ENCODE measurements at regions not wholly inside any gene's neighbourhood (a gene's known extent, or its start where the extent isn't known, plus 50 kb on each side); places are given as distances from the start of the nearest gene placed in this dataset.
"Not testable (repeated sequence)": the region's sequence is repeated elsewhere in the genome, so short reads cannot be mapped to it uniquely, and the experiment has no call there.

DNA sequence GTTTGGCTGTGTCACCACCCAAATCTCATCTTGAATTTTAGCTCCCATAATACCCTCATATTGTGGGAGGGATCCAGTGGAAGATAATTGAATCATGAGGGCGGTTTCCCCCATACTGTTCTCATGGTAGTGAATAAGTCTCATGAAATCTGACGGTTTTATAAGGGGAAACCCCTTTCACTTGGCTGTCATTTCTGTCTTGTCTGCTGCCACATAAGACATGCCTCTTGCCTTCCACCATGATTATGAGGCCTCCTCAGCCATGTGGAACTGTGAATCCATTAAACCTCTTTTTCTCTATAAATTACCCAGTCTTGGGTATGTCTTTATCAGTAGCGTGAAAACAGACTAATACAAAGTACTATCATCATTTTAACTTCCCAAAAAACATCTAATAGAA lies 216.5 kb upstream of the SETMAR start:
- H3K4me1 ChIP-seq (ENCODE audit: control insufficient read depth, insufficient read depth, low read length); H3K27ac ChIP-seq (ENCODE audit: low read length); H3K9me3 ChIP-seq (ENCODE audit: control insufficient read depth, insufficient read depth, low read length); H3K4me3 ChIP-seq (ENCODE audit: low read length); H3K27me3 ChIP-seq (ENCODE audit: control insufficient read depth, insufficient read depth, low read length); DNase-seq (ENCODE audit: low read depth, low spot score); H3K36me3 ChIP-seq (ENCODE audit: control insufficient read depth, insufficient read depth, low read length): not testable (repeated sequence)
- no CpG with 5 or more reads among the region's 3 CpGs for WGBS (ENCODE audit: insufficient coverage, insufficient read length)

DNA sequence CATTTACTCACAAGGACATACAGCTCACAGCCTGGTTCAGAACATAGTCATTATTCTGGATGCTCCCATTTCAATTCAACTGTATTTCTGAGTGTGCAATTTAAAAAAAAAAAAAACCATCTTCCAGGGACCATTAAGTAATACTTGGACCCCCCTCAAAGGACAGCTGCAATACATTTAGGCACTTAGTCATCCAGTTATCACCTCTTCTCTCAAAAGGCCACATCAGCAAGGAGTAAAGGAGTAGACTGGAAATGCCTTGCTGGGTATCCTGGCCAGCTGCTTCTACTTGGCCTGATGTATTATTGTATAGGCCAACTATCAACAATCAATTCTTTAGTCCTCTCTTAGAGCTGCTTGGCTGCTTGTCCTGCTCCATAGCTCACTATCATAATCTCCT lies 211.4 kb upstream of the SETMAR start:
- no peaks in the 10 kb centered on the region for H3K4me1 ChIP-seq (ENCODE audit: control insufficient read depth, insufficient read depth, low read length)
- no peak for DNase-seq (ENCODE audit: low read depth, low spot score)
- H3K9me3 ChIP-seq (ENCODE audit: control insufficient read depth, insufficient read depth, low read length), result no peaks in the 10 kb centered on the region
- no peaks in the 10 kb centered on the region for H3K36me3 ChIP-seq (ENCODE audit: control insufficient read depth, insufficient read depth, low read length)
- H3K27me3 ChIP-seq (ENCODE audit: control insufficient read depth, insufficient read depth, low read length), result no peaks in the 10 kb centered on the region
- no peak overlapping the region for H3K27ac ChIP-seq (ENCODE audit: low read length)
- H3K4me3 ChIP-seq (ENCODE audit: low read length), result no peak overlapping the region

DNA sequence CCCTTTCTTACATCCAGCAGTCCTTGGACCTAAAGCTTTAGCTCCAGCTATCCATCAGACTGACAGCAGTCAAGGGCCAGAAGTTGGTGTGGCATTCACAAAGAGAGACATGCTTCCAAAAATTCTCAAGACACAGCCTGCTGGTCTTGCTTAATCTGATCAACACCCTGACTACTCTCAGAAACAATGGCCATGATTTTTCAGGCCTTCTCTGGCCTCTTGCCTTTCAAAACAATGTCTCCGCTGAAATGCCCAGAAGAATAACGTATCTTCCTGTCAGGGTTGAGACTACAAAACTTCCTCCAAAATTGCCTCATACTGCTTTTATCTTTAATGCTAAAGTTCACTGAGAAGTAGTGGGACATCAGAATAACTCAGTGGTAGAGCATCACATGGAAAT lies 205.4 kb upstream of the SETMAR start:
- no peak overlapping the region for H3K27ac ChIP-seq (ENCODE audit: low read length)
- no peaks in the 10 kb centered on the region for H3K36me3 ChIP-seq (ENCODE audit: control insufficient read depth, insufficient read depth, low read length)
- H3K27me3 ChIP-seq (ENCODE audit: control insufficient read depth, insufficient read depth, low read length), result no peaks in the 10 kb centered on the region
- H3K4me1 ChIP-seq (ENCODE audit: control insufficient read depth, insufficient read depth, low read length), result no peaks in the 10 kb centered on the region
- no peaks in the 10 kb centered on the region for H3K9me3 ChIP-seq (ENCODE audit: control insufficient read depth, insufficient read depth, low read length)
- WGBS (ENCODE audit: insufficient coverage, insufficient read length), result no CpG with 5 or more reads among the region's 2 CpGs
- DNase-seq (ENCODE audit: low read depth, low spot score), result no peak
- H3K4me3 ChIP-seq (ENCODE audit: low read length), result no peak overlapping the region

DNA sequence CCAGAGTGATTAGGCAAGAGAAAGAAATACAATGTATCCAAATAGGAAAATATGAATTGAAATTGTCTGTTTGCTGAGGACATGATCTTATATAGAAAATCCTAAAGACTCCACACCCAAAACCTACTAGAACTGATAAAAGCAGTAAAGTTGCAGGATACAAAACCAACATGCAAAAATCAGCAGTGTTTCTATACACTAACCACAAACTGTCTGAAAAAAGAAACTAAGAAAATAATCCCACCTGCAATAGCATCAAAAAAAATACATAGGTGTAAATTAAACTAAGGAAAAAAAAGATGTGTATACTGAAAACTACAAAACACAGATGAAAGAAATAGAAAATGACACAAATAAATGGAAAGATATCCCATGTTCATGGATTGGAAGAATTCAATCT lies 203.6 kb upstream of the SETMAR start:
- no peak for DNase-seq (ENCODE audit: low read depth, low spot score)
- Histone ChIP-seq H3K27ac (ENCODE audit: low read length) (no peak overlapping the region), H3K36me3 (ENCODE audit: control insufficient read depth, insufficient read depth, low read length) (no peaks in the 10 kb centered on the region), H3K4me3 (ENCODE audit: low read length) (no peak overlapping the region), H3K9me3 (ENCODE audit: control insufficient read depth, insufficient read depth, low read length) (no peaks in the 10 kb centered on the region), H3K27me3 (ENCODE audit: control insufficient read depth, insufficient read depth, low read length) (no peaks in the 10 kb centered on the region), H3K4me1 (ENCODE audit: control insufficient read depth, insufficient read depth, low read length) (no peaks in the 10 kb centered on the region)

DNA sequence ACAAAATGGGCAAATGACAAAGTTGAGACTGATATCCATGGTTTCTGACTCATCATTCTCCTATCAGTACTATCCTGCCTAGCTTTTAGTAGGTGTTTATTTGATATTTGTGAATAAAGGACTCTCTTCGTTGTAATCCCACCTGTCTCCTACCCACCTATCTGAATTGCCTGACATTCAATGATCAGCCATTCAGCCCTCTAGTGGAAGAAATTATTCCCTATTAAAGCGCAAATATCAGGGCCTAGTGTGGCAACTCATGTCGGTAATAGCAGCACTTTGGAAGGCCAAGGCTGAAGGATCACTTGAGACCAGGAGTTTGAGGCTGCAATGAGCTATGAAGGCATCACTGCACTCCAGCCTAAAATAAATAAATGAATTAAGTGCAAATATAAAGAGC lies 195.7 kb upstream of the SETMAR start:
- H3K36me3 ChIP-seq (ENCODE audit: control insufficient read depth, insufficient read depth, low read length), result no peaks in the 10 kb centered on the region
- H3K4me3 ChIP-seq (ENCODE audit: low read length), result no peak overlapping the region
- no peaks in the 10 kb centered on the region for H3K27me3 ChIP-seq (ENCODE audit: control insufficient read depth, insufficient read depth, low read length)
- no peak overlapping the region for H3K27ac ChIP-seq (ENCODE audit: low read length)
- WGBS (ENCODE audit: insufficient coverage, insufficient read length), result no CpG with 5 or more reads among the region's 3 CpGs
- peak; percentile 7 for DNase-seq (ENCODE audit: low read depth, low spot score)
- no peaks in the 10 kb centered on the region for H3K9me3 ChIP-seq (ENCODE audit: control insufficient read depth, insufficient read depth, low read length)
- H3K4me1 ChIP-seq (ENCODE audit: control insufficient read depth, insufficient read depth, low read length), result no peaks in the 10 kb centered on the region

DNA sequence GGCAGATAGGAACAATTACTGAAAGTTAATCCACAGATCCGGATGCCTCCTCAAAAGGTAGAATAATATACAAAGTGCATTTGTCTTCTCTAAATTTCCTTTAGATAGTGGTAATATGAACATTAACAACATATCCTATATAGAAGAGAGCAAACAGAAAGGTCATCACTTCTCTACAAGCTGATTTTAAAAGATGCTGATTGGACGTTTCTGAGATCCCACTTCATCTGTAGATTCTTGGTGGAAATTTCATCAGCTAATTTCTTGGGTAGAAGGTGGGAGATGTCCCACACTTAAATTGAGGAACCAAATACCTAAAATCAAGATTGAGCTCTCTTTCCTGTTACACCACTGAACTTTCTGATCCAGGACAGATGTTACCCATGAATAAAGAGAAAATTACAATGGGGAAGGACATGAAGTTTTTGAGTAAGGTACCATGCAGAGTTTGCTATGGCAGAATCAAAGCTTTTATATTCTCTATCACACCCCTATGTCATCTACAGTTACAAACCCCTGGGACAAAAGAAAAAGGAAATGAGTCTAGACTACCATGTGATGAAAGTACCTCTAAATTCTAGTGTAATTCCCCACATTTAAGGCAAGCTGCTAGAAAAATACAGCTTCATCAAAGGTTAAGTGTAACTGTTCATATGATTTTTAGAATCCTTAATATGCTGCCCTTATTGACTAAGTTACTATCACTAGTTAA lies 189.2 kb upstream of the SETMAR start:
- Histone ChIP-seq H3K9me3 (ENCODE audit: control insufficient read depth, insufficient read depth, low read length) (no peaks in the 10 kb centered on the region), H3K27me3 (ENCODE audit: control insufficient read depth, insufficient read depth, low read length) (no peaks in the 10 kb centered on the region), H3K36me3 (ENCODE audit: control insufficient read depth, insufficient read depth, low read length) (no peaks in the 10 kb centered on the region), H3K4me3 (ENCODE audit: low read length) (no peak overlapping the region), H3K27ac (ENCODE audit: low read length) (no peak overlapping the region), H3K4me1 (ENCODE audit: control insufficient read depth, insufficient read depth, low read length) (no peaks in the 10 kb centered on the region)
- no peak for DNase-seq (ENCODE audit: low read depth, low spot score)
- WGBS (ENCODE audit: insufficient coverage, insufficient read length), result no CpG with 5 or more reads among the region's 2 CpGs

DNA sequence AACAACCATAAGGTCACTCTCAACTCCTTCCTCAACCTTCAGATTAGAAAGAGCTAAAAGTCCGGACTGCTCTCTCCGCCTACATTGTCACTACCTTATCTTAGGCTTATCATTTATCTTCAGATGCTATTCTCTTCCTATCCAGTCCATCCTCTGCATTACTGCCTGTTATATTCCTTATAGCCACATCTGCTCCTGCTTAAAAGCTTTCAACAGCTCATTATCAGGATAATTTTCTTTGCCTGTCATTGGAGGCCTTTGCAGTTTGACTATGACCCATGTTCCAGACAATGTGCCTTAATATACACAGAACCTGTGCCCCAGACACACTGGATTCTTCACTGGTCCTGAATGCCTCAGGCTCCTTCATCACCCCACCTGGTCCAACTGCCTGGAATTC lies 184.1 kb upstream of the SETMAR start:
- Histone ChIP-seq H3K4me3 (ENCODE audit: low read length) (no peak overlapping the region), H3K4me1 (ENCODE audit: control insufficient read depth, insufficient read depth, low read length) (no peaks in the 10 kb centered on the region), H3K36me3 (ENCODE audit: control insufficient read depth, insufficient read depth, low read length) (no peaks in the 10 kb centered on the region), H3K27me3 (ENCODE audit: control insufficient read depth, insufficient read depth, low read length) (no peaks in the 10 kb centered on the region), H3K27ac (ENCODE audit: low read length) (no peak overlapping the region), H3K9me3 (ENCODE audit: control insufficient read depth, insufficient read depth, low read length) (no peaks in the 10 kb centered on the region)
- no CpG with 5 or more reads among the region's 2 CpGs for WGBS (ENCODE audit: insufficient coverage, insufficient read length)
- no peak for DNase-seq (ENCODE audit: low read depth, low spot score)

DNA sequence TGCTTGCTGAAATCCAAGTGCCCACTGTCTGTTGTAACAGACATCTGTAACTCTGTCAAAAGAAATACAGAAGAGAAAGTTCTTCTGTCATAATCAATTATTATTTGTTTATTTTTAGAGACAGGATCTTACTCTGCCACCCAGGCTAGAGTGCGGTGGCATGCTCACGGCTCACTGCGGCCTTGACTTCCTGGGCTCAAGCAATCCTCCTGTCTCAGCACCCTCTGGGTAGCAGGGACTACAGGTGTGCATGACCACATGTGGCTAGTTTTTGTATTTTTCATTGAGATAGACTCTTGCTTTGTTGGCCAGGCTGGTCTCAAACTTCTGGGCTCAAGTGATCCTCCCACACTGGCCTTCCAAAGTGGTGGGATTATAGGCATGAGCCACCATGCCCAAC lies 177.6 kb upstream of the SETMAR start:
- H3K9me3 ChIP-seq (ENCODE audit: control insufficient read depth, insufficient read depth, low read length), result no peaks in the 10 kb centered on the region
- no peaks in the 10 kb centered on the region for H3K4me1 ChIP-seq (ENCODE audit: control insufficient read depth, insufficient read depth, low read length)
- H3K36me3 ChIP-seq (ENCODE audit: control insufficient read depth, insufficient read depth, low read length), result no peaks in the 10 kb centered on the region
- no CpG with 5 or more reads among the region's 3 CpGs for WGBS (ENCODE audit: insufficient coverage, insufficient read length)
- no peak for DNase-seq (ENCODE audit: low read depth, low spot score)
- H3K4me3 ChIP-seq (ENCODE audit: low read length), result no peak overlapping the region
- no peak overlapping the region for H3K27ac ChIP-seq (ENCODE audit: low read length)
- no peaks in the 10 kb centered on the region for H3K27me3 ChIP-seq (ENCODE audit: control insufficient read depth, insufficient read depth, low read length)

DNA sequence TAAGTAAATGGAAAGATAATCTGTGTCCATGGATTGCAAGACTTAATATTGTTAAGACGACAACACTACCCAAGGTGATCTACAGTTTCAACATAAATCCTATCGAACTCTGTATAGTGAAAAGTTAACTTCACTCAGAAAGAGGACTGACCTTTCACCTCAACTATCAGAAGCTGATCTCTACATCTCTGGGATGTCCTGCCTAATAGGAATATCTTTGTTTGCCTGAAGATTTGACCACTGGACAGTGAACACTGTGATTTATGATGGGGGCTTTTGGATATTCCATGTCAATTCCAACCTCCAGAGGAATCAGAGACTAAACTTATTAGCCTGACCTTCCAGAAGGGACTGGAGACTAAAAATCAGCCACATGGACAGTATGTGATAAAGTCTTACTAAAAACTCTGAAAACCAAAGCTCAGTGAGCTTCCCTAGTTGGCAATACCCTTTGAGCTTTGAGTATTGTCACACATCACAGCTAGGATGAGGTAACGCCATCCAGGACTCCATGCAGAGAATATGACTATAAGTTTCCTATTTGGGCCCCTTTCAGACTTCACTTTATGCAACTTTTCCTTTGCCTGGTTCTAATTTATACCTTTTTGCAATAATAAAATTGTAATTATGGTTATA lies 164.9 kb upstream of the SETMAR start:
- H3K4me3 ChIP-seq (ENCODE audit: low read length), result no peak overlapping the region
- no peaks in the 10 kb centered on the region for H3K27me3 ChIP-seq (ENCODE audit: control insufficient read depth, insufficient read depth, low read length)
- no CpG with 5 or more reads among the region's 3 CpGs for WGBS (ENCODE audit: insufficient coverage, insufficient read length)
- DNase-seq (ENCODE audit: low read depth, low spot score), result no peak
- no peak overlapping the region for H3K27ac ChIP-seq (ENCODE audit: low read length)
- H3K4me1 ChIP-seq (ENCODE audit: control insufficient read depth, insufficient read depth, low read length), result no peaks in the 10 kb centered on the region
- H3K9me3 ChIP-seq (ENCODE audit: control insufficient read depth, insufficient read depth, low read length), result no peaks in the 10 kb centered on the region
- H3K36me3 ChIP-seq (ENCODE audit: control insufficient read depth, insufficient read depth, low read length), result no peaks in the 10 kb centered on the region

DNA sequence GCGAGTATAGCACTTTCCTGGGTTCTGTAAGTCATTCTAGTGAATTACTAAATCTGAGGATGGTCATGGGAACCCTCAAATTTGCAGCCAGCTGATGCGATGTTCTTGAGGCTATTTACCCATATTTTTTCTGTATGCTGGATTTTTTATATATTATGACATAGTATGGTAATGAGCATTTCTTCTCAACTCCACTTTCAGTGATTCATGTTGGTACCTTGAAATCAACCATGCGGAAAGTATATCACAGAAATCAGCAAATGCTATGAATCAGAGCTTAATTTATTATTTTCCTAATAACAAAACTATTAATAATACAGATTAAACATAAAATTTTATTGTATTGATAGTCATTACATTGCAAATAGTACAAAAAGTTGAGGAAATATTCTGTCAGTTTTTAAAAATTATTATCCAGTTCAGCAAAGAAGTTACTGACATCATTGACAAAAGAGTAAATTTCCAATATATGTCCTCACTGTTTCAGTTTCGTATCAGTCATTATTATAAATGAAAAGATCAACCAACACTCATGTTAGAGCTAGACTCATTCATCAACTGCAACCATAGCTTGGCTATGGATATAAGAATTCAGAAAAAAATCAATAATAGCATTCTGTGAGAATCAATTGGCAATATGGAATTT lies 164.3 kb upstream of the SETMAR start:
- Histone ChIP-seq H3K27ac (ENCODE audit: low read length) (no peak overlapping the region), H3K27me3 (ENCODE audit: control insufficient read depth, insufficient read depth, low read length) (no peaks in the 10 kb centered on the region), H3K4me3 (ENCODE audit: low read length) (no peak overlapping the region), H3K36me3 (ENCODE audit: control insufficient read depth, insufficient read depth, low read length) (no peaks in the 10 kb centered on the region), H3K4me1 (ENCODE audit: control insufficient read depth, insufficient read depth, low read length) (no peaks in the 10 kb centered on the region), H3K9me3 (ENCODE audit: control insufficient read depth, insufficient read depth, low read length) (no peaks in the 10 kb centered on the region)
- no CpG with 5 or more reads among the region's 4 CpGs for WGBS (ENCODE audit: insufficient coverage, insufficient read length)
- no peak for DNase-seq (ENCODE audit: low read depth, low spot score)
